Lower leg skin (tissue), 3 donors: ENCODE measurements at regions not wholly inside any gene's neighbourhood (a gene's known extent, or its start where the extent isn't known, plus 50 kb on each side); places are given as distances from the start of the nearest gene placed in this dataset.
"Not testable (repeated sequence)": the region's sequence is repeated elsewhere in the genome, so short reads cannot be mapped to it uniquely, and the experiment has no call there.

ENCODE experiments used
- POLR2A ChIP-seq, 2 donors: fragments of 450-650 bp; IDR thresholded peaks; one replicate each; pipeline ENCODE4 v1.6.1; 2016 to 2017; ENCODE audit warnings: antibody characterized with exemption in 2 of 2, mild to moderate bottlenecking in 1 of 2, moderate library complexity in 1 of 2
- TF ChIP-seq, protein P1 (sequence below), 3 donors: fragments of 450-650 bp; IDR thresholded peaks; one replicate each; pipeline ENCODE4 v1.5.1; 2016; ENCODE audit warnings: antibody characterized with exemption in 3 of 3, mild to moderate bottlenecking in 3 of 3, moderate library complexity in 2 of 3

DNA sequence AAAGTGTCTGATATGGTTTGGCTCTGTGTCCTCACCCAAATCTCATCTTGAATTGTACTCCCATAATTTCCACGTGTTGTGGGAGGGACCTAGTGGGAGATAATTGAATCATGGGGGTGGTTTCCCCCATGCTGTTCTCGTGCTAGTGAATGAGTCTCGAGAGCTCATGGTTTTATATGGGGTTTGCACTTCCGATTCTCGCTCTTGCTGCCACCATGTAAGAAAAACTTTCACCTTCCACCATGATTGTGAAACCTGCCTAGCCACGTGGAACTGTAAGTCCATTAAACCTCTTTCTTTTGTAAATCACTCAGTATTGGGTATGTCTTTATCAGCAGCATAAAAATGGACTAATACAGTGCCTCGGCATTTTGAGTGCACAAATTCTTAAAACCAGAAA is 655.0 kb upstream of the SGCD start:
- TF ChIP-seq POLR2A (IDR thresholded peaks at IDR 0.05), result not testable (repeated sequence)
- TF ChIP-seq, protein P1, sequence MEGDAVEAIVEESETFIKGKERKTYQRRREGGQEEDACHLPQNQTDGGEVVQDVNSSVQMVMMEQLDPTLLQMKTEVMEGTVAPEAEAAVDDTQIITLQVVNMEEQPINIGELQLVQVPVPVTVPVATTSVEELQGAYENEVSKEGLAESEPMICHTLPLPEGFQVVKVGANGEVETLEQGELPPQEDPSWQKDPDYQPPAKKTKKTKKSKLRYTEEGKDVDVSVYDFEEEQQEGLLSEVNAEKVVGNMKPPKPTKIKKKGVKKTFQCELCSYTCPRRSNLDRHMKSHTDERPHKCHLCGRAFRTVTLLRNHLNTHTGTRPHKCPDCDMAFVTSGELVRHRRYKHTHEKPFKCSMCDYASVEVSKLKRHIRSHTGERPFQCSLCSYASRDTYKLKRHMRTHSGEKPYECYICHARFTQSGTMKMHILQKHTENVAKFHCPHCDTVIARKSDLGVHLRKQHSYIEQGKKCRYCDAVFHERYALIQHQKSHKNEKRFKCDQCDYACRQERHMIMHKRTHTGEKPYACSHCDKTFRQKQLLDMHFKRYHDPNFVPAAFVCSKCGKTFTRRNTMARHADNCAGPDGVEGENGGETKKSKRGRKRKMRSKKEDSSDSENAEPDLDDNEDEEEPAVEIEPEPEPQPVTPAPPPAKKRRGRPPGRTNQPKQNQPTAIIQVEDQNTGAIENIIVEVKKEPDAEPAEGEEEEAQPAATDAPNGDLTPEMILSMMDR (IDR thresholded peaks at IDR 0.05), result not testable (repeated sequence)
